ENCODE measurements at regions not wholly inside any gene's neighbourhood (a gene's known extent, or its start where the extent isn't known, plus 50 kb on each side); places are given as distances from the start of the nearest gene placed in this dataset.

DNA sequence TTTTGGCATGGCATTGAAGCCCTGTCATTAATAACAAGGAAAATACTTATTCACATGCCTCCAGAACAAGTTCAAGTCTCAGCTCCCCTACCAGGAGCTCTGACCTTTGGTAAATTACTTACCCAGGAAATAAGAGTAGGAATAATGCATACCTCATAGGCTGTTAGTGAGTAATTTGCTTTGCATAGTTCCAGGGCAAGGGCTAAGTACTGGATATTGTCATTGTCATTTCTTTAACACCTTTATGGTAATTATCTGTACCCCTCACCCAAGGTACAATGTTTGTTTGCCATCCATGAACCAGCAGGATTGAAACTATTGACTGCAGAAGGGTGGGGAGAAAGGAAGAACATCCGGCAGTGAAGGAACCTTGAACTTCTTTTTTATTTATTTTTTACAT, 148.5 kb downstream of the SOX2 start:
- peak in 1 of 2 experiments; percentile 12 for DNase-seq

DNA sequence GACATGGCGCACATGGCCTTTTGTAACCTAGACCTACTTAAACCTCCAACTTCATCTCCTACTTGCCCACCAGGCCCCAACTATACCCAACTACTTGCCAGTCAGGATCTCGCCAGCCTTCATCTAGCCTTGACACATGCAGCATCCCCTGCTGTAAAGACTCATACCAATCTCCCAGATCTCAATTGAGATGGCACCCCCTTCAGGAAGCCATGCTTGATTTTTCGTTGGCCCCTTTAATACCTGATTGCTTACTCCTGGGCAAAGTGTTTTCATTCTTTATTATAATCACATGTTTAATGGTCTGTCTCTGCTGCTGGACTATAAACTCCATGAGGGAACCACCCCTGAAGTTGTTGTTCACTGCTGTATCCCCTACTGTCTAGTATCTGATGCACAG, 150.8 kb downstream of the SOX2 start:
- DNase-seq = no peak

DNA sequence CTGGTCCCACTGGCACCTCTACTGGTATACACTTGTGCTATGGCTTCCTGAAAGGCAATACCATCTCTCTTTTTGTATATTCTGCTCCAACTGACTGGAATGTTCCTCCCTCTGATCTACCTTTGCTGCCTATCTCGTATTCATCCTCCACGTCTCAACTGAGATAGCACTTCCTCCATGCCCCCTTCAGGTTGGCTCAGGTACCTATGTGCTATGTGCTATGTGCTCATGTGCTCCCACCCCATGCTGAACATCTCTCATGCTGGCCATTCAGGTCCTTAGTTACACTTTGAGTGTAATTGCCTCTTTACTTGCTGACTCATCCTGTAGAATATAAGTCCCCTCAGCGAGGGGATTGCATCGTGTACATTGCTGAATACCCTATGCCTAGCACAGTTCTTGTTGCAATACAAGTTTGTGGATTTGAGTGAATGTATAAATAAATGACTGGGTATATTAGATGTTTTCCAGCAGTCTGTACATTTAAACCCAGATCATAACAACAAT, 156.9 kb downstream of the SOX2 start:
- DNase-seq = no peak

DNA sequence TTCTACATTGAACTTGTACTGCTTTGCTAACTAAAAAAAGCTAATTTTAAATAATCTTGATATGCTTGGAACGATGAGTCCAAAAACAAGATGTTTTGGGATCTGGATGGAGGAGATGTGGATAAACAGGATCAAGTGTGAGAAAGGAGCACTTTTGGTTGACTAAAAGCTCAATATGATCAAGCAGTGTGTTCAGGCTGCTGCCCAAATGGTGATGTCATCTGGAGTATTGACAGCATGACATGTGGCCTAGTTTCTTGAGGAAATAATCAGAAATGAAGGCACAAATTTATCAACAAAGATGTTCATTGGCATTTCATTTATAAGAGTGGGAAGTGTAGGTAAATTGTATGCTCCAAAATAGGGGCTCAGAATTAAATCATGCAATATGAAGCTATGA, 161.2 kb downstream of the SOX2 start:
- DNase-seq = no peak

DNA sequence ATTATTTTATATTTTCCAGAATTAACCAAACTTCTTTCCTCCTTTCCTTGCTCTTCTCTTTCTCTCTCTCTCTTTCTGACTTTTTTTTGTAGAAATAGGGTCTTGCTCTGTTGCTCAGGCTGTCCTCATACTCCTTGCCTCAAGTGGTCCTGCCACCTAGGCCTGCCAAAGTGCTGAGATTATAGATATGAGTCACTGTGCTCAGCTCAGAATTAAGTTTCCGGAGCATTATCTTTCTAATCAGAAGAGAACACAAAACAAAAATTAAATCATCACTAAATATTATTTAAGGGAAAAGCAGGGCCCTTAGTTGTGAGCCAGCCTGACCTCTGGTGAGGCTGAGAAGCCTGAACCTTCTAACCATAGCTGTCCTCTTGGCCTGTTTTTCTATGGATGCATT, 168.2 kb downstream of the SOX2 start:
- DNase-seq = no peak

DNA sequence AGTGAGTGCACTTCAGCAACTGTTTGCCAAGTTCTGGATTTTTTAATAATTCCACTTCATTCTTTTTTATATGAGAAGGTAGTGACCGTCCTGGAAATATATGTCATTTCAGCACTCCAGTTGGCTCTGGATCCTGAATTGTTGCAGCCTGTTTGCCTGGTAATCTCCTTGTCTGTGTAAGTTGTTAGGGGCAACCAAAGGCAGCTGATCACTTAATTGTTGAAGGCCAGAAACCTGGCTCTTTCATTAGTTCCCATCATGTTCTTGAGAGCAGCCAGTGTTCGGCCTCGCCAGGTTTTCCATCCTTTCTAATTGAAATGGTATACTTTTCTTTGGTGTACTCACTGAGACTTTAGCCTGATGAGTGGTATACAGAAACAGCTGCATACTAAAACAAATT, 168.6 kb downstream of the SOX2 start:
- DNase-seq = no peak

DNA sequence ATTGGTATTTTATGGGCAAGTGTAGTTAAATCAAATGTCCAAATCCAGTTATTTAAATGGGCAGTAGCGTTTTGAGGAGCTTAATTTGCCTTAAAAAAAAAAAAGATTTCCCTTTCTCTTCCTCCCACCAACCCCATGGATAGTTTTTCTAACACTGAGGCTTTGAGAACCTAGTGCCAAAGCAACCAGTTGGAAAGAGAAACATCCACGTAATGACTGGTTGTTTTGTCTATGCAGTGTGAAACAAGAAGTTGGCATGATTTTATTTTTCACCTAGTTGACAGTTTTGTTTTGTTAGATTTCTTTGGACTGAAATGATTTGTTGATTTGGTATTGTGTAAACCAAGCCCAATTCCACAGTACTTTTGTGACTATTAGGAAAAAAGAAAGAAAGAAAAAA, 170.0 kb downstream of the SOX2 start:
- DNase-seq = no peak

DNA sequence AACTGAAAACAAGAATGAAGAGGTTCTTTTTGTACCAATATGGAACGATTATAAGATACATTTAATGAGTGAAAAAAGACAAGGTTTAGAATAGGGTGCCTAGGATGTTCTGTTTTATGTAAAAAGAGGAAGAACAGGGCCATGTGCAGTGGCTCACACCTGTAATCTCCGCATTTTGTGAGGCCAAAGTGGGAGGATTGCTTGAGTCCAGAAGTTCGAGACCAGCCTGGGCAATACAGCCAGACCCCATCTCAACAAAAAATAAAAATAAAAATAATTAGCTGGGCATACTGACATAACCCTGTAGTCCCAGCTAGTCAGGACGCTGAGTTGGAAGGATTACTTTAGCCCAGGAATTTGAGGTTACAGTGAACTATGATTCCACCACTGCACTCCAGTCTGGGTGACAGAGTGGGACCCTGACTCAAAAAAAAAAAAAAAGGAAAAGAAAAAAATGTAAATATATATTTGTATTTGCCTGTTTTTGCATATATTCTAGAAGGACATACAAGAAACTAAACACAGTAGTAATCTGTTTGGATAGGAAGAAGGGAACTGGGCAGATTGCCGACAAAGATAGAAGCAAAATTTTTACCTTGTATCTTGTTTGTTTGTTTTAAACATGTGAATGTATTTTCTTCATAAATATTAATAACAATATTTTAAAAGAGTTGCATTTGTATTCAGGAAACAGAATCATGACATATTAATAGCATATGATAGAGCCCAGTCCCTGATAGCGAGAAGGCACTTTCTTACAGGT, 174.3 kb downstream of the SOX2 start:
- no peak for DNase-seq

DNA sequence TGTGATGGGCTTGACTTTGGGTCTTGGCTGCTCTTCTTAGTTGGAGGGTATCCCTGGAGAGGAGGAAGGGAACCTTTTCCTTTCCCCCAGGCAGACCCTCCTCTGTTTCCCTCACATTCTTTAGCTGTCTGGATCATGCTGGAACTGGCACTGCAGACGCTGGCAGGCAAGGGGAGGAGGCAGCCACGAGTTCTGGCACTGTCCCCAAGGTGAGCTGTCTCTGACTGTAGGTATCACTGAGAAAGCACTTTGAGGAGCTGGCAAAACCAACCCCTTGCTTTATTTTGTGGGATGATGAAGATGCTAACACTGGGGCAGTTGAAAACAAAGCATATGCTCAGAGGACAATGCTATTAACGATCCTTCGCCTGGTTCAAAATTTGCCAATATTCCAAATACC, 175.0 kb downstream of the SOX2 start:
- DNase-seq = no peak

DNA sequence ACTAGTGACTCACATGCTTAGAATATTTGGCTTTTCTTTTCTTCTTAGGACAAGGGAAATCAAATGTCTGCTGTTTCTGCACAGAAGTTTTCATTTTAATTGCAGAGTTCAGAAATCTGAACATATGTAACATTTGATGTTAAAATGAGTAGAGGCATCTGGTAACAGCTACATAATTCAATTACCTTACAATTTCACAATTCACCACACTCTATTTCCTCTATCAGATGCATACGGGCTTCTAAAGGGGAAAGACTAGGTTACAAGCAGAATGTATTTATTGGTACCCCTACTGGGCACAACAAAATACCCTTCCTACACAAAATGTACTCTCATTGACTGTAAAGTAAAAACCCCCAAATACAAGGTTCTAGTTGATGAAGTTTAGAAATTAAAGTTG, 176.0 kb downstream of the SOX2 start:
- no peak for DNase-seq

DNA sequence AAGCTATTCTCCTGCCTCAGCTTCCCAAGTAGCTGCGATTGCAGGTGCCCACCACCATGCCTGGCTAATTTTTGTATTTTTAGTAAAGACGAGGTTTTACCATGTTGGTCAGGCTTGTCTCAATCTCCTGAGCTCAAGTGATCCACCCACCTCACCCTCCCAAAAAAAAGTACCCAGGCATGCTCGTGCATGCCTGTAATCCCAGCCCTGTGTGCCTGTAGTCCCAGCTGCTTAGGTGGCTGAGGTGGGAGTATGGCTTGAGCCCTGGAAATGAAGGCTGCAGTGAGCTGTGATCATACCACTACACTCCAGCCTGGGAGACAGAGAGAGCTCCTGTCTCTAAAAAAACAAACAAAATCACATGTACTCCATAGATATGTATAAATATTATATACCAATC, 176.5 kb downstream of the SOX2 start:
- no peak for DNase-seq

DNA sequence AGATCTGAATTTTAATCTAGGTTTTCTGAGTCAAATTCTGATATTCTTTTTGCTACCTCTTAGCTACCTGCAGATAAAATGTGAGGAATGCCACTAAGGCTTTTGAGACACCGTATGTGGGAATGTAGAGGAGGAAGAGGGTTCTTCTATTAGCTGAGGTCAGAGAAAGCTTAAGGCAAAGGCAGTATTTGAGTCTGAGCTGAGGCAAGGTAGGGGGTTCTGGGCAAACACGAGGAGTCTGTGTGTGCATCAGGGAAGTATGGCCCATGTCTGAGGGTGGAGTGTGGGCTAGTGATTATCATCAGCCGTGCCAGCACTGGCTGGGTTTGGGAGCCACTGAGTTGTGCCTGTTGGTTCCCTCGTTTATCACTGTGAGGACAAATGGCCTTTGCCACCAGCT, 181.1 kb downstream of the SOX2 start:
- DNase-seq = no peak

DNA sequence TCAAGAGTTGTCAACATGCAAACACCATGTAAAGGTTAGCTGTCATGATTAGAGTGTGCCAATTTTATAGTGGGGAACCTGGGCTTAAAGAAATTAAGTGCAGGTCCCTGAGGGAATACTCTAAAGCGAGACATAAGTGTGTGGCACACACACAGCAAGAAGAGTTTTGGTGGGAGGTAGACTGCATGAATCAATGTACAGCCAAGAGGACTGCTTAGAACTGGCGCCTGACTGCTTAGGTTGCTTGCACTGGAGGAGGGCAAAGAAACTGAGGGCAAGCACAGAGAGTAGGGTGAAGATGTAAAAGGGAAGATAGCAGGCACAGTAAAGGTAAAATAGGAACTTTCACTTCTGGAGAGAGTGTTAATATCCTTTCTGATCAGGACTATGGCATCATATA, 184.9 kb downstream of the SOX2 start:
- no peak for DNase-seq

DNA sequence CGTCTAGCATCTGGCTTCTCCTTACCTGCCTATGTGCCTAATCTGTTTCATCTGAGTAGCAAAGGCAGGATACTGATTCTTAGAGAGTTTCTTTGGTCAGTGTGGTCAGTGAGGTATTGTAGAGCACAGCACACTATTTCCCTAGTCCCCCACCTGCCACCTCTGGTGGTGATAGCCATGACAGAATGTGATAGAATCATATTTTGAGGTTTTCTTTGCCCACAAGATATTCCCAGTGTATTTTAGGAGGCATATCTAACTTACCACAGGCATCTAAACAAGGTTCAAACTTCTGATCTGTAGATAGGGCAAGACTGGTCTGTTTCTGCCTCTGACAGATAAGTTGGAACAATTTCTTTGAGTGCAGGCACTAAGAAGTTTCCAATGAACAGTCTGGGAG, 188.0 kb downstream of the SOX2 start:
- DNase-seq = no peak

DNA sequence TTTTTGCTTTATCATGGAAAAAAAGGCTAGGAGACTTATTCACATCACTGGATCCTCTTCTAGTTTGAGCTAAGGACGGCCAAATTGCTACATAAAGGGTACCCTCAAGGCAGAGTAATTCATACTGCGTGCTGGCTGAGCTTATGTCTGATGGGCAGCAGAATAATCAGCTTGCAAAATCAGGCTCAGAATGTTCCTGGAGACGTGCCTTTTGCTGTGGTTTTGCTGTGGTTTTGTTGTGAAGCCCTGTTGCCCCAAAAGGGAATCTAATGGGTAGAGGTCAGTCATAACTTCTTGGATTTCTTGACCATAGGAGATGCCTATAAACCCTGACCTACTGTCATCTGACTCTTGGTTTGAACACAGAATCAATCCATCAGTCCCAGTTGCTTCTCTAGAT, 189.9 kb downstream of the SOX2 start:
- DNase-seq = no peak

DNA sequence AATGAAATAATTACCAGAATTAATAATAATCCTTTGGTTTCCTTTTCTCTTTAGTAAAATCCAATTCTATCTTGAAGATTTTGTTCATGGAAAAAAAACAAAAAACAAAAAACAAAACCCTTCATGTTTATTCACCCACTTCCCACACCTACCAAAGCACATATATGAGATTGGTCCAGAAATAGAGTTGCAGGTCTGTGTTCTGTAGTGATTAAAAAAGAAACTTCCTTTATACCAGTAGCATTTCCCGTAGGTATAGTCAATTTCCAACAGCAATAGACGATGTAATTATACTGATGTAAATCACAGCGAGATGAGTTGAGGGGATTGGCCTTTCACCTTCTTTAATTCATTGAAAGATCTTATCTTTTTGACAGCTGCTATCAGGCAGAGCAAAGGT, 194.6 kb downstream of the SOX2 start:
- no peak for DNase-seq

DNA sequence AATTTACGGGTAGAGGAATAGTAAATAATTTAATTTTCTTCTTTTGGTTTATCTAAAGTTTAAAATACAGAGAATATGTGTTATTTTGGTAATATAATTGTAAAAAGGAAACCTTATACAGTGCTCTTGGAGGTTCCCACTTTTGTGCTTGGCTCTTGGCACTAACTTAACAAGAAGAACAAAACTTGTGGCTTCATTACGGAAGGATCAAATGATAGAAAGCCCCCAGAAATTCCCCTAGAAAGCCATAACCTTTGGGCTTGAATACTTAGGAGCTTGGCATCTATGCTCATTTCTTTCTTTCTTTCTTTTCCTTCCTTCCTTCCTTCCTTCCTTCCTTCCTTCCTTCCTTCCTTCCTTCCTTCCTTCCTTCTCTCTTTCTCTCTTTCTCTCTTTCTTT, 197.5 kb downstream of the SOX2 start:
- DNase-seq = no peak

DNA sequence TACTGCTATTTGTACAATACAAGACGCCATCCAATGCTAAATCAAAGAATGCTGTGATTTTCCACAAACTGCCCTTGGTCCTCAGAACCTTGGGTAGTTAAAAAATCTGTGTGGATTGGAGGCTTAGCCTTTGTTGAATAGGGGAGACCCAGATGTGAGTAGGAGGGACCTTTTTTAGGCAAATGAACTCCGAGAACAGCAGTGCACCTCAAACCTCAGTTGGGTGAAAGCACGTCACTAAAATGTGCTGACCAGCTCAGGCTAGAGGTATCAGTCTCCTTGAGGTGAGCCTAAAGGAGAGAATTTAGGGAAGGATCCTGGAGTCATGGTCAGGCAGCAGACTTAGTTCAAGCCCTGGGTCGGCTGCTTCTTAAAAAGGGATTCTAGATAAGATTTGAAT, 200.7 kb downstream of the SOX2 start:
- DNase-seq = no peak

DNA sequence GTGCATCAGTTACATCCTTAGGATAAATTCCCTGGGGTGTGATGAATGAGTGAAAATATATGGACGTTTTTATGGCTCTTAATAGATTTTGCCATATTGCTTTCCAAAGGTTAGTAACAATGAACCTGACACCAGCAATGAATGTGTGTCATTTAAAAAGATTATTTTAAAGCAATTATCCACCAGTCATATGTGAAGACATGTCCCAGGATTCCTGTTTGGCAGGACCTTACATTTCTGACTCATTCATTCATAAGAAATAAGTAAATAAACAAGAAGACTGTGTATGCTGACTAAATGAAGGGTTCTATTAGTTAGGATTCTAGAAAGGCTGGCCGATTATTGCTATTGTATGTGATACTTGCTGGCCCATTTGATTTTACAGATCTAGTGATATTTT, 201.5 kb downstream of the SOX2 start:
- no peak for DNase-seq

DNA sequence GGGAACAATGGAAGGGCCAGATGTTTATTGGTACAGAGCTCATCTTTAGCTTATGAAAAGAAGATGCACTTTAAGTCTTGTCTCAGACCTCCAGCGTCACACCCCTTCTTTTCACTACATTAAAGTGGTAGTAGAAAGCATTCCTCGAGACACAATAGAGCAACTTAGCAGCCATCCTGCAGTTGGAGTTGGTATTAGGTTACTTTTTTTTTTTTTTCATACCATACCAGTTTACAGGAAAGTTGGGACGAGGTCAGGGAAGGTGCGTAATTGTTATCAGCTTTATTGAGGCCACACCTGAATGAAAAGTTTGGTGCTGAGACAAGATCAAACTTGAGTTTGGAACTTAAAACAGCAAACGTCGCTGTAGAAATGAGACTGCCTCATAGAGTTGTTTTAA, 203.8 kb downstream of the SOX2 start:
- no peak for DNase-seq

DNA sequence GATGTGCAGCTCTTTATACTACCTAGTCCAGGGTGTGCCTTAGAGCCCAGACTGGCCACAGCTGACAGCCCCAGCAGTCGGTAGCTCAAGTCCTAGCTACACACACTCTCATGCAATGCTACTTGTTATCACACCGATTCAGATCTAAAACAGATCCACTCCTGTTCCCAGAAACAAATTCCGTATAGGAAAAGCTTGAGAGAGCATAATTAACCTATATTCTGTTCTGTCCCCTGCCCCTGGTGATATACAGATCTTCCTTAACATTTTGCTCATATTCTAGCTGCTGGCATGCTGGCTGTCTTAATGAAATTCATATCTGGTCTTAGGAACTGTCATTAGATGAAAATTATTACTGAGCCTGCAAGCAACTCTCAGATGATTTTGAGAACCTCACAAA, 204.3 kb downstream of the SOX2 start:
- no peak for DNase-seq

DNA sequence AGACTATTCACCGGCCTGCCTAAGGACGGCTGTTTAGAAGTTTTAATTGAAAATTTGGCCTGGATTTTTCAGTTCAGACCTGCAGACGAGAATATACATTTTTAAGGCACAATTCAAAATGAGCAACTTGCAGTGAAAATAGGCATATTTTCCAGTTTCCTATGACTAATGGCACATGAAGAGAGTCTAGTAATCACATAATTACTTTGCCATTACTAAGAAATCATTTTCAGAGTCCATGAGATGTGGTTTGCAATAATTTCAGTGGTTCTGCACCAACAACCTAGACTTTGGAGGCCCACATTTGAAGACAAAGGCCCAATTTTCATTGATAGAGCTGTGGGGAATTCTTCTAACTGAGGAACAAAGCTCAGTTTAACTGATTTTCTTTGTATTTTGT, 205.3 kb downstream of the SOX2 start:
- DNase-seq = no peak

DNA sequence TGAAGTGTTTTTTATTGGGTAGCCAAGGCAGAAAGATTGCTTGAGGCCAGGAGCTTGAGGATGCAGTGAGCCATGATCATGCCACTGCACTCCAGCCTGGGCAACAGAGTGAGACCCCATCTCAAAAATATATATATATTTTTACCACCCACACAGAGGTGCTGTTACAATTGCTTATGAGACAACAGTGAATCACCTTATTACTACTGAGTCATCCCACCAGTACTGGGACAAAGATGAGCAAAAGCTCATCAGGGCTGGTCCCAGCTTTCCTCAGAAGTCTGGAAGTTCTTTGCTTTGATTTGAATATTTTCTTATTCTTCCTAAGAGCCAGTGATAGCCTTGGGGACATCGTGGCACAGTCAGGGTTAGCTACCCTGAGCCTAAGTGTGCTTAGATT, 207.7 kb downstream of the SOX2 start:
- no peak for DNase-seq

DNA sequence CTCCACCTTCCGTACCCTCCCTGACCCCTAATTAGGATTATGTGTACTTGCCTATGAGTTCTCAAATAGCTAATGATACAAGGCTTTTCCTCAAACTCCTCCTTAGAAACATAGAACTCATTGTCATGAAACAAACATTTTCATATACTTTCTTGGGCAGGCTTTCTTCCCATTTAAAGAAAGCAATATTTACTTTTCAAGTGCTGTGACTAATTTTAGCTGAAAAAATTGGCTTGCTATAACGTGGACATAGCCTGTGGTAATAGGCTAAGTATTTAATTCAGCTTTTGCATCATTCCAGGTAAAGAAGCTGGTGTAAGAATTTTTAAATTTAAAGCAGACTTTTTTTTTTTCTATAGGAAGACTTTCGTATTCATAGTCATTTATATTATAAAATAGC, 208.7 kb downstream of the SOX2 start:
- DNase-seq = no peak

DNA sequence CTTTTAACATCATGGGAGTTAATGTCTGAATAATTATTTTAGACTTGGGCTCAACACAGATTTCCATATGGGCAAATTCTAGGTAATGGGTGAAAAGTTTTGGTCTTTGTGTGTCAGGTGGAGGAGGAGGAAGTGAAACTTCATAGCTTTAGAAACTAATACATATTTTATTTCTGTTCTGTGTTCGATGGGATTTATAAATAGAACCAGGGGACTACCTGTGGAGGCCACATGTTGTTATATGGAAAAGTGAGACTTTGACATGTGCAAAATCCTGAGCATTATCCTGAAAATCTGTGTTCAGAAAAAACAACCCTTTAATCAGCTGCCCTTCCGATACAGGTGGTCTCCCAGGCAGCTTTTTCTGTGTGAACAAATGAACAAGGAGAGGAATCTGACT, 209.5 kb downstream of the SOX2 start:
- no peak for DNase-seq

All from NCI-H526 (cell line).